Liver (tissue), 8 donors: ENCODE measurements at regions not wholly inside any gene's neighbourhood (a gene's known extent, or its start where the extent isn't known, plus 50 kb on each side); places are given as distances from the start of the nearest gene placed in this dataset.

ENCODE experiments used
- DNase-seq: peaks from one replicate; pipeline ENCODE4 v3.0.0-alpha.2; 2017; ENCODE audit warnings: low spot score
- H3K27ac ChIP-seq, 2 donors: one replicate each; pipeline ENCODE4 v1.7.0; 2013; ENCODE audit warnings: inconsistent platforms in 2 of 2, low read length in 2 of 2, control low read depth in 1 of 2, low read depth in 1 of 2, mild to moderate bottlenecking in 1 of 2
- H3K27me3 ChIP-seq, 4 donors: one replicate each; pipeline versions ENCODE4 v1.6.1 to v1.7.0; 2013; ENCODE audit warnings: low read length in 3 of 4, inconsistent platforms in 1 of 4, mild to moderate bottlenecking in 1 of 4, moderate library complexity in 1 of 4; ENCODE audit not compliant: control insufficient read depth in 4 of 4, insufficient read depth in 4 of 4
- H3K36me3 ChIP-seq, 4 donors: one replicate each; pipeline versions ENCODE4 v1.6.1 to v1.7.0; 2013; ENCODE audit warnings: low read length in 3 of 4, mild to moderate bottlenecking in 3 of 4, low read depth in 1 of 4, moderate library complexity in 1 of 4; ENCODE audit not compliant: control insufficient read depth in 4 of 4, insufficient read depth in 3 of 4
- H3K4me1 ChIP-seq, 4 donors: one replicate each; pipeline versions ENCODE4 v1.6.1 to v1.7.0; 2013; ENCODE audit warnings: low read length in 3 of 4, mild to moderate bottlenecking in 3 of 4, moderate library complexity in 1 of 4; ENCODE audit not compliant: control insufficient read depth in 4 of 4, insufficient read depth in 4 of 4
- H3K4me3 ChIP-seq, 3 donors: one replicate each; pipeline versions ENCODE4 v1.6.1 to v1.7.0; 2013; ENCODE audit warnings: low read length in 3 of 3, control low read depth in 1 of 3, low read depth in 1 of 3, mild to moderate bottlenecking in 1 of 3
- H3K9ac ChIP-seq, 2 donors: one replicate each; pipeline ENCODE4 v1.7.0; 2013; ENCODE audit warnings: low read length in 2 of 2, mild to moderate bottlenecking in 2 of 2, moderate library complexity in 2 of 2, control low read depth in 1 of 2, low read depth in 1 of 2
- H3K9me3 ChIP-seq, 4 donors: one replicate each; pipeline versions ENCODE4 v1.6.1 to v1.7.0; 2013; ENCODE audit warnings: low read length in 3 of 4; ENCODE audit not compliant: control insufficient read depth in 4 of 4
- ATF3 ChIP-seq: IDR thresholded peaks from 2 replicates; pipeline ENCODE4 v1.6.1; 2016; ENCODE audit warnings: antibody characterized with exemption
- CTCF ChIP-seq: fragments of 150-350 bp; IDR thresholded peaks from 2 replicates; pipeline ENCODE4 v1.5.1; 2017; ENCODE audit warnings: improper control_type of control experiment, low read depth, low read length; ENCODE audit not compliant: missing input control
- EGR1 ChIP-seq, 2 donors: IDR thresholded peaks; 2 replicates each; pipeline ENCODE4 v1.6.1; 2016 to 2018; ENCODE audit warnings: antibody characterized with exemption in 2 of 2, low read depth in 2 of 2
- FOXA1 ChIP-seq: IDR thresholded peaks from 2 replicates; pipeline ENCODE4 v1.6.1; 2016; ENCODE audit warnings: antibody characterized with exemption
- FOXA2 ChIP-seq: IDR thresholded peaks from 2 replicates; pipeline ENCODE4 v1.6.1; 2016; ENCODE audit warnings: antibody characterized with exemption
- GABPA ChIP-seq, 2 donors: IDR thresholded peaks in 1 of 2; conservative IDR thresholded peaks in 1 of 2; 2 replicates each; pipeline ENCODE4 v1.6.1; 2016; ENCODE audit warnings: antibody characterized with exemption in 2 of 2, mild to moderate bottlenecking in 1 of 2, moderate library complexity in 1 of 2
- HNF4A ChIP-seq, 2 donors: conservative IDR thresholded peaks; 2 replicates each; pipeline ENCODE4 v1.6.1; 2016; ENCODE audit warnings: antibody characterized with exemption in 2 of 2, mild to moderate bottlenecking in 2 of 2
- HNF4G ChIP-seq: IDR thresholded peaks from 2 replicates; pipeline ENCODE4 v1.6.1; 2016; ENCODE audit warnings: antibody characterized with exemption
- JUND ChIP-seq, 2 donors: IDR thresholded peaks; 2 replicates each; pipeline ENCODE4 v1.6.1; 2016; ENCODE audit warnings: antibody characterized with exemption in 2 of 2
- NR2F2 ChIP-seq: IDR thresholded peaks from 2 replicates; pipeline ENCODE4 v1.6.1; 2016; ENCODE audit warnings: antibody characterized with exemption
- RAD21 ChIP-seq, 2 donors: IDR thresholded peaks; 2 replicates each; pipeline ENCODE4 v1.6.1; 2016; ENCODE audit warnings: antibody characterized with exemption in 2 of 2, mild to moderate bottlenecking in 2 of 2
- REST ChIP-seq: IDR thresholded peaks from 2 replicates; pipeline ENCODE4 v1.6.1; 2016; ENCODE audit warnings: antibody characterized with exemption, mild to moderate bottlenecking
- RXRA ChIP-seq, 2 donors: IDR thresholded peaks; 2 replicates each; pipeline ENCODE4 v1.6.1; 2017 to 2018; ENCODE audit warnings: antibody characterized with exemption in 2 of 2, mild to moderate bottlenecking in 1 of 2
- SP1 ChIP-seq: IDR thresholded peaks from 2 replicates; pipeline ENCODE4 v1.6.1; 2018; ENCODE audit warnings: antibody characterized with exemption, mild to moderate bottlenecking
- TAF1 ChIP-seq: conservative IDR thresholded peaks from 2 replicates; pipeline ENCODE4 v1.6.1; 2016; ENCODE audit warnings: antibody characterized with exemption, mild to moderate bottlenecking
- YY1 ChIP-seq: IDR thresholded peaks from 2 replicates; pipeline ENCODE4 v1.6.1; 2016; ENCODE audit warnings: antibody characterized with exemption, mild to moderate bottlenecking
- WGBS: extraction: QIAGEN DNeasy Blood & Tissue Kit; methylation state at CpG from one replicate; pipeline ENCODE4 v1.1.7; 2013; 5-methylcytosine and 5-hydroxymethylcytosine counted together
- TF ChIP-seq, protein P1 (sequence below): IDR thresholded peaks from 2 replicates; pipeline ENCODE4 v1.6.1; 2016; ENCODE audit warnings: antibody characterized with exemption
- TF ChIP-seq, protein P2 (sequence below): IDR thresholded peaks from 2 replicates; pipeline ENCODE4 v1.6.1; 2016; ENCODE audit warnings: antibody characterized with exemption
- donor health status: healthy.
- donor health status: healthy.
- donor health status: healthy.
- donor health status: healthy.
- donor health status: healthy.

DNA sequence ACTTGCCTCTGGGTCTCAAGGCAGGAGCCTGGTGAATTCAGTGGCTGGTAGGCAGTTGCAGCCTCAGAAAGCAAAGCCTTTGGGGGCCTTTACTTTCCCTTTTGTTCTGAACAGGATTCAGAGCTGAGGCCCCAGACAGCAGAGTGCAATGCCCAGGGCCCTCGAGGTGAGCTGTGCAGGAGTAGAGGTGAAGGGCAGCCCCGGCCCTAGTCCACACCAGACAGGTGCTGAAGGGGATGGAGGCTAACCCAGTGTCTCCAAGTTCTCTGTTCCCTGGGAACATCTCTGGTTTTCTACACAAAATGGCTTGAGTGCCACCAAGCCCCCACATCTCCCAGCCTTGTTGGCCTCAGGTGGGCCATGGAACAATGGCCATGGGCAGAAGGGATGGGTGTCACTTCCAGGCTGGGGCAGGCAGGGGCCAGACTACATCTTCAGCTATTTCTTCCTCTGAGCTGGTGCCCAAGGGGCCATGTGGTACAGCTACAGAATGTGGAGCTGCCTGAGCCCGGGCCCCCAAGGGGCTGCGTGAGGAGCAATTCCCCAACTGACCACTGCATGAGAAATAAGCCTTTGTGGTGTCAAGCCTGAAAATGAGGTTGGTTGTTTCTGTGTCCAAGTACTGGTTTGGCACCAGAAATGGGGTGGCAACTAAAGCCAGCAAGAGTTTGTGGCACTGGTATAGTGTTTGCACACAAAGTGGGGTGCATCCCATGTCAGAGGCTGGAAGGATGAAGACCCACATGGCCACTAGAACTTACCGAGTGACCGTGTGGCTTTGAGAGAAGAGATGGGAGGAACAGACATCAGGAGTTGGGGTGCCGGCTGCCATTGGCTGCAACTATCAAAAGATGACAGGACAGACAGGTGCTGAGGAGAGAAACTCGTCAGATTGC, 57.8 kb downstream of the BARX1 start:
- H3K4me3 ChIP-seq, result no peak overlapping the region
- no peak overlapping the region for H3K27ac ChIP-seq
- DNase-seq, result no peak
- H3K36me3 ChIP-seq, result no peaks in the 10 kb centered on the region
- no peak overlapping the region for H3K9ac ChIP-seq
- H3K9me3 ChIP-seq, result no peaks in the 10 kb centered on the region
- TF ChIP-seq GABPA (IDR thresholded peaks at IDR 0.05 in 1 of 2, conservative IDR thresholded peaks at IDR 0.05 in 1 of 2) (no peak), FOXA1 (no peak), ATF3 (no peak), JUND (IDR thresholded peaks at IDR 0.05) (no peak), HNF4G (no peak), RXRA (IDR thresholded peaks at IDR 0.05) (no peak), REST (no peak), YY1 (no peak), CTCF (no peak), TAF1 (no peak), SP1 (no peak)
- TF ChIP-seq, protein P1, sequence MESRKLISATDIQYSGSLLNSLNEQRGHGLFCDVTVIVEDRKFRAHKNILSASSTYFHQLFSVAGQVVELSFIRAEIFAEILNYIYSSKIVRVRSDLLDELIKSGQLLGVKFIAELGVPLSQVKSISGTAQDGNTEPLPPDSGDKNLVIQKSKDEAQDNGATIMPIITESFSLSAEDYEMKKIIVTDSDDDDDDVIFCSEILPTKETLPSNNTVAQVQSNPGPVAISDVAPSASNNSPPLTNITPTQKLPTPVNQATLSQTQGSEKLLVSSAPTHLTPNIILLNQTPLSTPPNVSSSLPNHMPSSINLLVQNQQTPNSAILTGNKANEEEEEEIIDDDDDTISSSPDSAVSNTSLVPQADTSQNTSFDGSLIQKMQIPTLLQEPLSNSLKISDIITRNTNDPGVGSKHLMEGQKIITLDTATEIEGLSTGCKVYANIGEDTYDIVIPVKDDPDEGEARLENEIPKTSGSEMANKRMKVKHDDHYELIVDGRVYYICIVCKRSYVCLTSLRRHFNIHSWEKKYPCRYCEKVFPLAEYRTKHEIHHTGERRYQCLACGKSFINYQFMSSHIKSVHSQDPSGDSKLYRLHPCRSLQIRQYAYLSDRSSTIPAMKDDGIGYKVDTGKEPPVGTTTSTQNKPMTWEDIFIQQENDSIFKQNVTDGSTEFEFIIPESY, result no peak
- TF ChIP-seq, protein P2, sequence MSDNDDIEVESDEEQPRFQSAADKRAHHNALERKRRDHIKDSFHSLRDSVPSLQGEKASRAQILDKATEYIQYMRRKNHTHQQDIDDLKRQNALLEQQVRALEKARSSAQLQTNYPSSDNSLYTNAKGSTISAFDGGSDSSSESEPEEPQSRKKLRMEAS, result no peak
- peaks cover 3 to 11% (median 6%) of the 10 kb centered on the region in 4 donors for H3K4me1 ChIP-seq
- 95% methylated on average over 8 of the region's 8 CpGs for WGBS
- no peaks in the 10 kb centered on the region for H3K27me3 ChIP-seq

GRCh38 chr9:93896496-93897033, 58.6 kb downstream of the BARX1 start:
- Histone ChIP-seq H3K4me3 (no peak overlapping the region), H3K9me3 (no peaks in the 10 kb centered on the region)
- WGBS, result 92% methylated on average over 9 of the region's 9 CpGs
- no peak for TF ChIP-seq FOXA1
- no peak for TF ChIP-seq FOXA2
- TF ChIP-seq RAD21 (IDR thresholded peaks at IDR 0.05), result no peak
- no peak for TF ChIP-seq HNF4G
- TF ChIP-seq ATF3, result no peak
- TF ChIP-seq EGR1 (IDR thresholded peaks at IDR 0.05; ENCODE audit: low read depth in 2 of 2), result no peak
- no peak for TF ChIP-seq CTCF
- no peak for TF ChIP-seq JUND (IDR thresholded peaks at IDR 0.05)
- TF ChIP-seq SP1, result no peak
- no peak for TF ChIP-seq NR2F2
- no peak for TF ChIP-seq HNF4A (conservative IDR thresholded peaks at IDR 0.05)
- TF ChIP-seq RXRA (IDR thresholded peaks at IDR 0.05), result no peak
- TF ChIP-seq, protein P2, result no peak

More at GRCh38 chr9:93896496-93897033, 58.6 kb downstream of the BARX1 start:
- no peak for DNase-seq
- Histone ChIP-seq H3K36me3 (no peaks in the 10 kb centered on the region), H3K27me3 (no peaks in the 10 kb centered on the region), H3K27ac (no peak overlapping the region), H3K4me1 (peaks cover 3 to 11% (median 6%) of the 10 kb centered on the region in 4 donors), H3K9ac (no peak overlapping the region)
